ENCODE measurements at regions not wholly inside any gene's neighbourhood (a gene's known extent, or its start where the extent isn't known, plus 50 kb on each side); places are given as distances from the start of the nearest gene placed in this dataset.
"Not testable (repeated sequence)": the region's sequence is repeated elsewhere in the genome, so short reads cannot be mapped to it uniquely, and the experiment has no call there.

- no peak overlapping the region for H3K27ac Mint-ChIP-seq
- no peak for DNase-seq (ENCODE audit: low spot score in 2 of 2)
- no peaks in the 10 kb centered on the region for H3K4me1 Mint-ChIP-seq
- peaks cover 13% of the 10 kb centered on the region for H3K9me3 Mint-ChIP-seq
- no peak overlapping the region for H3K4me3 Mint-ChIP-seq
- H3K36me3 Mint-ChIP-seq = no peaks in the 10 kb centered on the region
- ATAC-seq = no peak
These were observed 494.5 kb upstream of the LRRC7 start for GRCh38 chr1:69073176-69073575.

GRCh38 chr1:69076631-69077030 is 491.1 kb upstream of the LRRC7 start:
- Mint-ChIP-seq H3K27ac (no peak overlapping the region), H3K4me1 (no peaks in the 10 kb centered on the region), H3K9me3 (peaks cover 7% of the 10 kb centered on the region), H3K36me3 (no peaks in the 10 kb centered on the region), H3K4me3 (no peak overlapping the region)
- ATAC-seq (no peak), DNase-seq (ENCODE audit: low spot score in 2 of 2) (no peak)

GRCh38 chr1:69077198-69077597 is 490.5 kb upstream of the LRRC7 start:
- Mint-ChIP-seq H3K27ac (no peak overlapping the region), H3K36me3 (no peaks in the 10 kb centered on the region), H3K4me3 (no peak overlapping the region), H3K9me3 (peaks cover 7% of the 10 kb centered on the region), H3K4me1 (no peaks in the 10 kb centered on the region)
- no peak for ATAC-seq
- no peak for DNase-seq (ENCODE audit: low spot score in 2 of 2)

GRCh38 chr1:69077633-69078032 is 490.1 kb upstream of the LRRC7 start:
- peaks cover 10% of the 10 kb centered on the region for H3K9me3 Mint-ChIP-seq
- no peak overlapping the region for H3K4me3 Mint-ChIP-seq
- no peaks in the 10 kb centered on the region for H3K36me3 Mint-ChIP-seq
- no peak for DNase-seq (ENCODE audit: low spot score in 2 of 2)
- ATAC-seq = no peak
- no peaks in the 10 kb centered on the region for H3K4me1 Mint-ChIP-seq
- H3K27ac Mint-ChIP-seq = no peak overlapping the region

- Mint-ChIP-seq H3K9me3 (peaks cover 10% of the 10 kb centered on the region), H3K36me3 (no peaks in the 10 kb centered on the region), H3K4me3 (no peak overlapping the region), H3K27ac (no peak overlapping the region), H3K4me1 (no peaks in the 10 kb centered on the region)
- no peak for ATAC-seq
- no peak for DNase-seq (ENCODE audit: low spot score in 2 of 2)
These were observed 486.1 kb upstream of the LRRC7 start for GRCh38 chr1:69081668-69082067.

- no peaks in the 10 kb centered on the region for H3K4me1 Mint-ChIP-seq
- ATAC-seq (no peak), DNase-seq (ENCODE audit: low spot score in 2 of 2) (no peak)
- no peak overlapping the region for H3K4me3 Mint-ChIP-seq
- no peak overlapping the region for H3K27ac Mint-ChIP-seq
- peaks cover 11% of the 10 kb centered on the region for H3K9me3 Mint-ChIP-seq
- no peaks in the 10 kb centered on the region for H3K36me3 Mint-ChIP-seq
These were observed 485.4 kb upstream of the LRRC7 start for GRCh38 chr1:69082312-69082711.

GRCh38 chr1:69086148-69086547 is 481.6 kb upstream of the LRRC7 start:
- Mint-ChIP-seq H3K4me3 (no peak overlapping the region), H3K4me1 (no peaks in the 10 kb centered on the region), H3K9me3 (peaks cover 13% of the 10 kb centered on the region), H3K27ac (no peak overlapping the region), H3K36me3 (no peaks in the 10 kb centered on the region)
- DNase-seq (ENCODE audit: low spot score in 2 of 2) (no peak), ATAC-seq (no peak)

GRCh38 chr1:69088571-69088970 is 479.2 kb upstream of the LRRC7 start:
- peaks cover 14% of the 10 kb centered on the region for H3K9me3 Mint-ChIP-seq
- no peaks in the 10 kb centered on the region for H3K4me1 Mint-ChIP-seq
- DNase-seq (ENCODE audit: low spot score in 2 of 2) (no peak), ATAC-seq (no peak)
- H3K4me3 Mint-ChIP-seq = no peak overlapping the region
- no peak overlapping the region for H3K27ac Mint-ChIP-seq
- no peaks in the 10 kb centered on the region for H3K36me3 Mint-ChIP-seq

- Mint-ChIP-seq H3K4me1 (no peaks in the 10 kb centered on the region), H3K4me3 (no peak overlapping the region), H3K9me3 (peaks cover 14% of the 10 kb centered on the region), H3K36me3 (no peaks in the 10 kb centered on the region), H3K27ac (no peak overlapping the region)
- ATAC-seq = no peak
- DNase-seq (ENCODE audit: low spot score in 2 of 2) = no peak
These were observed 477.6 kb upstream of the LRRC7 start for GRCh38 chr1:69090170-69090569.

- DNase-seq (ENCODE audit: low spot score in 2 of 2) = no peak
- H3K4me1 Mint-ChIP-seq = no peaks in the 10 kb centered on the region
- no peak overlapping the region for H3K27ac Mint-ChIP-seq
- no peak overlapping the region for H3K4me3 Mint-ChIP-seq
- no peaks in the 10 kb centered on the region for H3K36me3 Mint-ChIP-seq
- H3K9me3 Mint-ChIP-seq = peaks cover 17% of the 10 kb centered on the region
- ATAC-seq = no peak
These were observed 477.0 kb upstream of the LRRC7 start for GRCh38 chr1:69090752-69091151.

- not testable (repeated sequence) for ATAC-seq; H3K4me3 Mint-ChIP-seq; H3K36me3 Mint-ChIP-seq; DNase-seq (ENCODE audit: low spot score in 2 of 2); H3K4me1 Mint-ChIP-seq; H3K27ac Mint-ChIP-seq
- peaks cover 16% of the 10 kb centered on the region for H3K9me3 Mint-ChIP-seq
These were observed 465.7 kb upstream of the LRRC7 start for GRCh38 chr1:69102058-69102457.

GRCh38 chr1:69103213-69103612 is 464.5 kb upstream of the LRRC7 start:
- DNase-seq (ENCODE audit: low spot score in 2 of 2) (no peak), ATAC-seq (no peak)
- no peaks in the 10 kb centered on the region for H3K4me1 Mint-ChIP-seq
- H3K9me3 Mint-ChIP-seq = peaks cover 24% of the 10 kb centered on the region
- no peak overlapping the region for H3K4me3 Mint-ChIP-seq
- no peak overlapping the region for H3K27ac Mint-ChIP-seq
- no peaks in the 10 kb centered on the region for H3K36me3 Mint-ChIP-seq

GRCh38 chr1:69103705-69104385 is 463.9 kb upstream of the LRRC7 start:
- H3K4me3 Mint-ChIP-seq = no peak overlapping the region
- no peak overlapping the region for H3K27ac Mint-ChIP-seq
- no peaks in the 10 kb centered on the region for H3K4me1 Mint-ChIP-seq
- DNase-seq (ENCODE audit: low spot score in 2 of 2) (no peak), ATAC-seq (no peak)
- H3K9me3 Mint-ChIP-seq = peaks cover 25% of the 10 kb centered on the region
- no peaks in the 10 kb centered on the region for H3K36me3 Mint-ChIP-seq

GRCh38 chr1:69104894-69105293 is 462.8 kb upstream of the LRRC7 start:
- no peak overlapping the region for H3K4me3 Mint-ChIP-seq
- H3K27ac Mint-ChIP-seq = no peak overlapping the region
- no peaks in the 10 kb centered on the region for H3K4me1 Mint-ChIP-seq
- H3K9me3 Mint-ChIP-seq = peaks cover 27% of the 10 kb centered on the region
- ATAC-seq (no peak), DNase-seq (ENCODE audit: low spot score in 2 of 2) (no peak)
- no peaks in the 10 kb centered on the region for H3K36me3 Mint-ChIP-seq

- H3K4me1 Mint-ChIP-seq = no peaks in the 10 kb centered on the region
- H3K36me3 Mint-ChIP-seq = no peaks in the 10 kb centered on the region
- H3K4me3 Mint-ChIP-seq = no peak overlapping the region
- H3K27ac Mint-ChIP-seq = no peak overlapping the region
- DNase-seq (ENCODE audit: low spot score in 2 of 2) (no peak), ATAC-seq (no peak)
- H3K9me3 Mint-ChIP-seq = peaks cover 17% of the 10 kb centered on the region
These were observed 458.4 kb upstream of the LRRC7 start for GRCh38 chr1:69109277-69109676.

GRCh38 chr1:69110851-69111250 is 456.9 kb upstream of the LRRC7 start:
- Mint-ChIP-seq H3K4me1 (no peaks in the 10 kb centered on the region), H3K27ac (no peak overlapping the region), H3K4me3 (no peak overlapping the region), H3K9me3 (peaks cover 17% of the 10 kb centered on the region), H3K36me3 (no peaks in the 10 kb centered on the region)
- DNase-seq (ENCODE audit: low spot score in 2 of 2) (no peak), ATAC-seq (no peak)

Measured in stimulated activated effector memory CD8-positive, alpha-beta T cell treated with anti-CD3 and anti-CD28 coated beads, Interleukin-12 subunit alpha, Interleukin-12 subunit beta, amount 100 ng/mL, for 72 hours (primary cell).